ENCODE measurements at regions not wholly inside any gene's neighbourhood (a gene's known extent, or its start where the extent isn't known, plus 50 kb on each side); places are given as distances from the start of the nearest gene placed in this dataset.

DNA sequence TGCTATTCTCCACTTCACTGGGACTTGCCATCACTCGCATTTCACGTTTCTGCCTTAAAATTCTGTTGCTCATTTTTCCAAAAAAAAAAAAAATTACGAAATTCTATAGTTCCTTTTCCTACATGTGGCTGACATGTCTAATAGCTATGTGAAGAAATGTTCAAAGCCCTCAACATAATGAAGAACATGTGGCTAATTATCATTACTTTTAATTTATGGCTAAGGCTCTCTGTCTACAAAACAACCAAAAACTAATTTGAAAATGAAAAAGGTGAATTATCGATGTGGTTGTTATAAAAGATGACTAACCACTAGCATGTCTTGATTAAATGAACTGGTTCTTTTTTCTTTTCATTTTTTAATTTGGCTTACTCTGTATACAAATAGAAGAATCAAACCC lies 940.0 kb downstream of the EFNB2 start:
- TF ChIP-seq, protein P1, sequence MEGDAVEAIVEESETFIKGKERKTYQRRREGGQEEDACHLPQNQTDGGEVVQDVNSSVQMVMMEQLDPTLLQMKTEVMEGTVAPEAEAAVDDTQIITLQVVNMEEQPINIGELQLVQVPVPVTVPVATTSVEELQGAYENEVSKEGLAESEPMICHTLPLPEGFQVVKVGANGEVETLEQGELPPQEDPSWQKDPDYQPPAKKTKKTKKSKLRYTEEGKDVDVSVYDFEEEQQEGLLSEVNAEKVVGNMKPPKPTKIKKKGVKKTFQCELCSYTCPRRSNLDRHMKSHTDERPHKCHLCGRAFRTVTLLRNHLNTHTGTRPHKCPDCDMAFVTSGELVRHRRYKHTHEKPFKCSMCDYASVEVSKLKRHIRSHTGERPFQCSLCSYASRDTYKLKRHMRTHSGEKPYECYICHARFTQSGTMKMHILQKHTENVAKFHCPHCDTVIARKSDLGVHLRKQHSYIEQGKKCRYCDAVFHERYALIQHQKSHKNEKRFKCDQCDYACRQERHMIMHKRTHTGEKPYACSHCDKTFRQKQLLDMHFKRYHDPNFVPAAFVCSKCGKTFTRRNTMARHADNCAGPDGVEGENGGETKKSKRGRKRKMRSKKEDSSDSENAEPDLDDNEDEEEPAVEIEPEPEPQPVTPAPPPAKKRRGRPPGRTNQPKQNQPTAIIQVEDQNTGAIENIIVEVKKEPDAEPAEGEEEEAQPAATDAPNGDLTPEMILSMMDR (IDR thresholded peaks at IDR 0.05), result no peak
- no peak for TF ChIP-seq POLR2A (IDR thresholded peaks at IDR 0.05)
- WGBS, 2 donors, result 64 to 66% methylated on average over 4 of the region's 4 CpGs
- no peak overlapping the region for H3K4me3 ChIP-seq (ENCODE audit: low read depth, poor library complexity, severe bottlenecking)
- intact Hi-C loops (cut with DNase I; ENCODE audit: low total_unique reads), result no loop called here
- DNase-seq (ENCODE audit: low spot score in 2 of 2), result no peak

DNA sequence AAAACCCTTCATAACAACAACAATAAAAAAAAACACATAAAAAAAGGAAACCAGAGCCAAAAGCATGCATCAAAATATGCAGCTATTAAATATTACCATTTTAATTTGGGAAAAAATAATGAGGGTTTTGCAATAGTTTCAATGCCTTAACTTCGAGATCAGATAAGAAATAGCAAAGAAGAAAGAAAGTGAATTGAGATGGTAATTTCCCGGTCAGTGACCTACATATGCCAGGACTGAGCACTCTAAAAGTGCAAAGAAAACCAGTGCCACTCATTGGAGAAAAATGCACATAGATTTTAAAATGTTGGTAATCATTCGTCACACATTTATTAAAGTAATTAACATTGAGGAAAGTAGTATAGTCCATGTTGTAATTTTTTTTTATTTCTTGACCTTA lies 944.2 kb downstream of the EFNB2 start:
- intact Hi-C loops (cut with DNase I; ENCODE audit: low total_unique reads), result no loop called here
- no peak overlapping the region for H3K4me3 ChIP-seq (ENCODE audit: low read depth, poor library complexity, severe bottlenecking)
- TF ChIP-seq, protein P1 (IDR thresholded peaks at IDR 0.05), result no peak
- TF ChIP-seq POLR2A (IDR thresholded peaks at IDR 0.05), result no peak
- WGBS, 2 donors, result 53 to 66% methylated on average over 3 of the region's 3 CpGs
- no peak for DNase-seq (ENCODE audit: low spot score in 2 of 2)

DNA sequence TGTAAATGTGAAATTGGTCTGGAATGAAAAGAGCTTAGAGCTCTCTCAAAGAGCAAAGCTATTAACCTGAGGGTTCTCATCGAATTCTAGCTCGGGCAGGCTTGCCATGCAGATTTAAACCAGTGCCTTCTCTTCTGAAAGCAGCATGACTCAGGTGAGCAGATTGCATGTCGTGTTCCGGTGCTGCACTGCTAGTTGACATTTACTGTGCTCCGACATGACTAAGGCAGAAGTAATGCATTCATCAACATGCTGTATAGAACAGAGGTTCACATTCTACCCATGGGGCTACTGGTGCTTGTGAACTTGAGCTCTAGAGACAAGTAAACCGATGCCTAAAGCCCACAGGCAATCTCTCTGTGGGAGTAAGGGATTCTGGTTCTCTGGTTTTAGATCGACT lies 947.7 kb downstream of the EFNB2 start:
- H3K4me3 ChIP-seq (ENCODE audit: low read depth, poor library complexity, severe bottlenecking), result no peak overlapping the region
- no peak for DNase-seq (ENCODE audit: low spot score in 2 of 2)
- 71% methylated on average over 7 of the region's 7 CpGs for WGBS, 2 donors
- TF ChIP-seq, protein P1 (IDR thresholded peaks at IDR 0.05), result no peak
- no peak for TF ChIP-seq POLR2A (IDR thresholded peaks at IDR 0.05)
- intact Hi-C loops (cut with DNase I; ENCODE audit: low total_unique reads), result loop anchor here (10.0 kb wide), 1 partner anchor 327 kb away; no protein-coding TSS in a partner anchor

DNA sequence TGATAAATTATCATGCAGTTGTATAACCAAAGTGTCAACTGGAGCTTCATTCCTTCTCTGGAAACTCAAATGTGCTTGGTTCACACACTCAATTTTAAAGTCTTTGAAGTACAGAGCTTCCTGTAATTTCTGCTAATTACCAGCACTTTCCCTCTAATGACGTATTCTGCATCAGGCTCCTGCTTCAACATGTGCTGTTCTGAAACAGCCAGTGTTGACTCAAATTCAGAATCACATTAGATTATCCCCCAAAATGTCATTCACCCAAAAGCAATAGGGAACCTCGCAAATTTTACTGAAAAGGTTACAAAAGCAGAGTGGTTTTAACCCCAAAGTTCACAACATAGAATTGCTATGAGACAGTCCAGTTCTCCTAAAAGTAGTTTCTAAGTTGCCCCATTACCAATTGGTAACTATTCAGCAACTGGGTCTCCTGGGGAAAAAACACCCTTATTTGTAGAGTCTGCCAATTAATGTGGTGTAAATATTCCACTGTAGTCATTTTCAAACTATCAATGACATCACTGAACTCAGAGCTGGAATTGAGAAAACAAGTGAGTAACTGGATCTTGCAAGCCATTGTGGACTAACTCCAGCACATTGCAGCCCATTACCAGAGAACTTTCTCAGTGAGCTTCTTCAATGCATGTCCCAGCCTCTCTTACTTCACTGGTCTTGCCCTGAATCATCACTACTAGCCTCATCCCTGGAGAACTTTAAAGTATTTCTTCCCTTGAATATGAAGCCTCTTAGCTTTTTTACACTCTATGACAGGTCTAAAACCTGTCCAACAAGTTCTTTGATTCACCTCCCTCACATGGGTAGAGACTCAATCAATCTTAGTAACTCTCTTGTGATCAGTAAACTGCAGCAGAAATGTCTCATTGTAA lies 955.4 kb downstream of the EFNB2 start:
- H3K4me3 ChIP-seq (ENCODE audit: low read depth, poor library complexity, severe bottlenecking), result no peak overlapping the region
- intact Hi-C loops (cut with DNase I; ENCODE audit: low total_unique reads), result loop anchor here (10.0 kb wide), 1 partner anchor 335 kb away; no protein-coding TSS in a partner anchor
- WGBS, 2 donors, result 77 to 79% methylated on average over 2 of the region's 2 CpGs
- no peak for TF ChIP-seq POLR2A (IDR thresholded peaks at IDR 0.05)
- TF ChIP-seq, protein P1 (IDR thresholded peaks at IDR 0.05), result no peak
- no peak for DNase-seq (ENCODE audit: low spot score in 2 of 2)

DNA sequence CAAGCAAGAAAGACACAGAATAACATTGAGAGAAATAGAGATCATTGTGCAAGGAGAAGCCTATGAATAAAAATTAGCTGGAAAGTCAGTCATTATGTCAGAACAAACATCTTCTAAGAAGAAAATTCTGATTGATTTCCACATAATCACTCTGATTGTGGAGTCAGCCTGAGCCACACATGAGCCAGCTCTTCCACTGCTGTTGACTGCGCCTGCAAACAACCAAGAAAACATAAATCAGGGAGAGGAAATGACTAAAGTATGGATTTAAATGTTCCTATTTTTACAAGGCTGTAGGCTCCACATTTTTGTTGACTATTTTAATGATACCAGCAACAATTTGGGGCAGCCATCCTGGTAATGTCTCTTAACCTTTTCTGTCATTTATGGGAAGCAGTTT lies 962.3 kb downstream of the EFNB2 start:
- H3K4me3 ChIP-seq (ENCODE audit: low read depth, poor library complexity, severe bottlenecking), result no peak overlapping the region
- DNase-seq (ENCODE audit: low spot score in 2 of 2), result no peak
- TF ChIP-seq POLR2A (IDR thresholded peaks at IDR 0.05), result no peak
- TF ChIP-seq, protein P1 (IDR thresholded peaks at IDR 0.05), result no peak
- 71 to 81% methylated on average over 1 of the region's 1 CpG for WGBS, 2 donors
- intact Hi-C loops (cut with DNase I; ENCODE audit: low total_unique reads), result no loop called here

Measured in lower leg skin (tissue), 4 donors.